ENCODE measurements at regions not wholly inside any gene's neighbourhood (a gene's known extent, or its start where the extent isn't known, plus 50 kb on each side); places are given as distances from the start of the nearest gene placed in this dataset.

GRCh38 chr5:99929067-99929805, 605.9 kb upstream of the FAM174A start:
- TF ChIP-seq, protein P1, sequence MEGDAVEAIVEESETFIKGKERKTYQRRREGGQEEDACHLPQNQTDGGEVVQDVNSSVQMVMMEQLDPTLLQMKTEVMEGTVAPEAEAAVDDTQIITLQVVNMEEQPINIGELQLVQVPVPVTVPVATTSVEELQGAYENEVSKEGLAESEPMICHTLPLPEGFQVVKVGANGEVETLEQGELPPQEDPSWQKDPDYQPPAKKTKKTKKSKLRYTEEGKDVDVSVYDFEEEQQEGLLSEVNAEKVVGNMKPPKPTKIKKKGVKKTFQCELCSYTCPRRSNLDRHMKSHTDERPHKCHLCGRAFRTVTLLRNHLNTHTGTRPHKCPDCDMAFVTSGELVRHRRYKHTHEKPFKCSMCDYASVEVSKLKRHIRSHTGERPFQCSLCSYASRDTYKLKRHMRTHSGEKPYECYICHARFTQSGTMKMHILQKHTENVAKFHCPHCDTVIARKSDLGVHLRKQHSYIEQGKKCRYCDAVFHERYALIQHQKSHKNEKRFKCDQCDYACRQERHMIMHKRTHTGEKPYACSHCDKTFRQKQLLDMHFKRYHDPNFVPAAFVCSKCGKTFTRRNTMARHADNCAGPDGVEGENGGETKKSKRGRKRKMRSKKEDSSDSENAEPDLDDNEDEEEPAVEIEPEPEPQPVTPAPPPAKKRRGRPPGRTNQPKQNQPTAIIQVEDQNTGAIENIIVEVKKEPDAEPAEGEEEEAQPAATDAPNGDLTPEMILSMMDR (IDR thresholded peaks at IDR 0.05), result no peak
- no peak for TF ChIP-seq EP300 (IDR thresholded peaks at IDR 0.05)
- no peak for TF ChIP-seq POLR2A (IDR thresholded peaks at IDR 0.05)
- TF ChIP-seq POLR2AphosphoS5 (IDR thresholded peaks at IDR 0.05), result no peak
